Thyroid gland (tissue), 4 donors: ENCODE measurements at regions not wholly inside any gene's neighbourhood (a gene's known extent, or its start where the extent isn't known, plus 50 kb on each side); places are given as distances from the start of the nearest gene placed in this dataset.

ENCODE experiments used
- DNase-seq, 2 donors: peaks; one replicate each; pipeline ENCODE4 v3.0.0-alpha.2; 2019
- H3K27ac ChIP-seq, 3 donors: fragments of 200-600 bp; sonication (generic); 1 replicate in 2 of 3; 2 replicates in 1 of 3; pipeline ENCODE4 v1.5.1; 2016 to 2019; ENCODE audit warnings: mild to moderate bottlenecking in 1 of 3, moderate library complexity in 1 of 3
- H3K27me3 ChIP-seq: fragments of 200-600 bp; sonication (generic); one replicate; pipeline ENCODE4 v1.5.1; 2019
- H3K36me3 ChIP-seq, 2 donors: fragments of 200-600 bp; sonication (generic); one replicate each; pipeline ENCODE4 v1.5.1; 2016 to 2019
- H3K4me1 ChIP-seq, 2 donors: fragments of 200-600 bp; sonication (generic); one replicate each; pipeline ENCODE4 v1.5.1; 2017 to 2019
- H3K4me3 ChIP-seq, 3 donors: fragments of 200-600 bp; sonication (generic); replicated peaks in 1 of 3; 1 replicate in 2 of 3; 2 replicates in 1 of 3; pipeline ENCODE4 v1.5.1; 2016; ENCODE audit warnings: mild to moderate bottlenecking in 1 of 3
- H3K9me3 ChIP-seq: fragments of 200-600 bp; sonication (generic); one replicate; pipeline ENCODE4 v1.5.1; 2017
- POLR2A ChIP-seq, 2 donors: fragments of 450-650 bp; IDR thresholded peaks; one replicate each; pipeline ENCODE4 v1.6.1; 2017; ENCODE audit warnings: antibody characterized with exemption in 2 of 2, mild to moderate bottlenecking in 2 of 2, moderate library complexity in 1 of 2
- WGBS, 2 donors: methylation state at CpG; one replicate each; pipeline ENCODE4 v1.1.5; 2017; 5-methylcytosine and 5-hydroxymethylcytosine counted together
- intact Hi-C: fragments of 100-400 bp; cut with DNase I; formaldehyde crosslinking; loops from one replicate; pipeline ENCODE4 v1.15.1; 2023
- TF ChIP-seq, protein P1 (sequence below), 6 experiments: fragments of 200-600 bp in 3 of 6; fragments of 450-650 bp in 3 of 6; sonication (generic) in 3 of 6; IDR thresholded peaks; one replicate each; pipeline ENCODE4 v1.5.1; 2016 to 2019; ENCODE audit warnings: antibody characterized with exemption in 6 of 6, mild to moderate bottlenecking in 2 of 6, inconsistent platforms in 1 of 6, moderate library complexity in 1 of 6

DNA sequence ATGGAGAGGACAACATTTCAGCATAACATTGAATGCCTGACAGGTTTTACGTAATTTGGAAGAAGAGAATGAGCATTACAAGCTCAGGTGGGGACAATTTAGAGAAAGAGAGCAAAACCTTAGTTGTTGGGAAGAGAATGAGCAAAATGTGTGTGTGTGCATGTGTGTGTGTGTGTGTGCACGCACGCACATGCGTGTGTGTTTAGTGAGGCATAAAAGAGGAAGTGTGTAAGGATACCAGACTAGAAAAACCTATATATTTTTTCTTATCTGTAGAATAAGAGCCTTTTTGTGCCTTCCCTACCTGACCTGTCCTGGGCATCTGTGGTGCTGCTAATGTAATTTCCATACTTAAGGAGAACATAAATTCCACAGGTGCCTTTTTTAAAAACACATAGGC, 99.0 kb upstream of the PLXNA2 start:
- TF ChIP-seq, protein P1, sequence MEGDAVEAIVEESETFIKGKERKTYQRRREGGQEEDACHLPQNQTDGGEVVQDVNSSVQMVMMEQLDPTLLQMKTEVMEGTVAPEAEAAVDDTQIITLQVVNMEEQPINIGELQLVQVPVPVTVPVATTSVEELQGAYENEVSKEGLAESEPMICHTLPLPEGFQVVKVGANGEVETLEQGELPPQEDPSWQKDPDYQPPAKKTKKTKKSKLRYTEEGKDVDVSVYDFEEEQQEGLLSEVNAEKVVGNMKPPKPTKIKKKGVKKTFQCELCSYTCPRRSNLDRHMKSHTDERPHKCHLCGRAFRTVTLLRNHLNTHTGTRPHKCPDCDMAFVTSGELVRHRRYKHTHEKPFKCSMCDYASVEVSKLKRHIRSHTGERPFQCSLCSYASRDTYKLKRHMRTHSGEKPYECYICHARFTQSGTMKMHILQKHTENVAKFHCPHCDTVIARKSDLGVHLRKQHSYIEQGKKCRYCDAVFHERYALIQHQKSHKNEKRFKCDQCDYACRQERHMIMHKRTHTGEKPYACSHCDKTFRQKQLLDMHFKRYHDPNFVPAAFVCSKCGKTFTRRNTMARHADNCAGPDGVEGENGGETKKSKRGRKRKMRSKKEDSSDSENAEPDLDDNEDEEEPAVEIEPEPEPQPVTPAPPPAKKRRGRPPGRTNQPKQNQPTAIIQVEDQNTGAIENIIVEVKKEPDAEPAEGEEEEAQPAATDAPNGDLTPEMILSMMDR (IDR thresholded peaks at IDR 0.05): no peak
- no peak for TF ChIP-seq POLR2A (IDR thresholded peaks at IDR 0.05)
- no peaks in the 10 kb centered on the region for H3K9me3 ChIP-seq
- DNase-seq: no peak
- no peak overlapping the region for H3K4me3 ChIP-seq
- no peaks in the 10 kb centered on the region for H3K27me3 ChIP-seq
- no peaks in the 10 kb centered on the region for H3K36me3 ChIP-seq
- 90% methylated on average over 4 of the region's 4 CpGs for WGBS, 2 donors
- no peaks in the 10 kb centered on the region for H3K4me1 ChIP-seq
- intact Hi-C loops: no loop called here
- no peak overlapping the region for H3K27ac ChIP-seq

DNA sequence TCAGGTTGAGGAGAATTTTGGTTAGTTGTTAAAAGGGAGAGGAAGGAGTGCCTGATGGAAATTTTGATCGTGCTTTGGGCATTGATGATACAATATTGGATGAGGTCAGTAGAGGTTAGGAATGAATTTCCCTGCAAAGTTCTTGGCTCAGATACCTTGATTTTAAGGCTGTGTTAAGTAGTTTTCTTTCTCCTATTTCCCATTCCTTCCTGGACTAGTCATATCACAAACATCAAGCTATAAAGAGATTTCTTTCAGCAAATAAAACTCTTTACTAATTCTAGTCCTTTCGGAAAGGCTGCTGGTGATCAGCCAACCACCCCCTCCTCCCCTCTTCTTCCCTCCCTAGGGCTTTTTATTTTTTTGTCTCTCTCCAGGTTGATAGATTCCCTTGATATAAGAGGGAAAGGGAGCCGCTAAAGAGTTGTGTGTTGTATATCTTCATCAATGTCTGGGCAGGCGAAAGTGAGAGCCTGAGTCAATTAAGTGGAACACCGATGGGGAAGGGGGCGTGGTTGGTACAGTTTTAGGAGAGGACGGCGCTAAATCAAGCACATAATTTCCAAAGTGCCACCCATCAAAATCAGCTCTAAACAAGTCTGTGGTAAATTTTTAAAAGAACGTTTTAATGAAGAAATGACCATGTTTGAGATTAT, 100.1 kb upstream of the PLXNA2 start:
- intact Hi-C loops: no loop called here

DNA sequence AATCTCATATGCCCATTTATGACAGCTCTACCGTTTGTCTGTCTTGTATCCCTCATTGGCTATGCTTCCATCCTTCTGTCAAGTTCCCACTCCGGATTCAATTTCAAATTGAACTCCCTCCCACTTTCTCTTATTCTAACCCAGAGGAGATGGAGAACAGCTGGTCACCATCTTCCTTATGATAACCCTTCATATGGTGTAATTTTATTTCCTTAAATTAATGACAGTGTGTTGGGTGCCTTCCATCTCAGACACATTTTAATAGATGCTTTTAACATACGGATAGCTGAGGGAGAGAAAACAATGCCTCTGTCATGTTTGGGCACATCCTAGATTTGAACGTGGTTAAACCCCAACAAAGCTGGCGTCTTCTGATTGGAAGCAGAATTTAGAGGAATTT, 103.0 kb upstream of the PLXNA2 start:
- no peaks in the 10 kb centered on the region for H3K36me3 ChIP-seq
- no peaks in the 10 kb centered on the region for H3K27me3 ChIP-seq
- no peak for TF ChIP-seq POLR2A (IDR thresholded peaks at IDR 0.05)
- TF ChIP-seq, protein P1 (IDR thresholded peaks at IDR 0.05): no peak
- no peaks in the 10 kb centered on the region for H3K4me1 ChIP-seq
- H3K27ac ChIP-seq: no peak overlapping the region
- H3K4me3 ChIP-seq: no peak overlapping the region
- intact Hi-C loops: no loop called here
- DNase-seq: no peak
- whole genome bisulfite sequencing, 2 donors: 82 to 88% methylated on average over 5 of the region's 5 CpGs
- H3K9me3 ChIP-seq: no peaks in the 10 kb centered on the region

More for the DNA sequence above, 100.1 kb upstream of the PLXNA2 start:
- Histone ChIP-seq H3K9me3 (no peaks in the 10 kb centered on the region), H3K36me3 (no peaks in the 10 kb centered on the region), H3K27ac (no peak overlapping the region), H3K4me1 (no peaks in the 10 kb centered on the region), H3K4me3 (no peak overlapping the region), H3K27me3 (no peaks in the 10 kb centered on the region)
- WGBS, 2 donors: 59 to 63% methylated on average over 9 of the region's 9 CpGs
- TF ChIP-seq, protein P1 (IDR thresholded peaks at IDR 0.05): no peak
- no peak for TF ChIP-seq POLR2A (IDR thresholded peaks at IDR 0.05)
- no peak for DNase-seq

DNA sequence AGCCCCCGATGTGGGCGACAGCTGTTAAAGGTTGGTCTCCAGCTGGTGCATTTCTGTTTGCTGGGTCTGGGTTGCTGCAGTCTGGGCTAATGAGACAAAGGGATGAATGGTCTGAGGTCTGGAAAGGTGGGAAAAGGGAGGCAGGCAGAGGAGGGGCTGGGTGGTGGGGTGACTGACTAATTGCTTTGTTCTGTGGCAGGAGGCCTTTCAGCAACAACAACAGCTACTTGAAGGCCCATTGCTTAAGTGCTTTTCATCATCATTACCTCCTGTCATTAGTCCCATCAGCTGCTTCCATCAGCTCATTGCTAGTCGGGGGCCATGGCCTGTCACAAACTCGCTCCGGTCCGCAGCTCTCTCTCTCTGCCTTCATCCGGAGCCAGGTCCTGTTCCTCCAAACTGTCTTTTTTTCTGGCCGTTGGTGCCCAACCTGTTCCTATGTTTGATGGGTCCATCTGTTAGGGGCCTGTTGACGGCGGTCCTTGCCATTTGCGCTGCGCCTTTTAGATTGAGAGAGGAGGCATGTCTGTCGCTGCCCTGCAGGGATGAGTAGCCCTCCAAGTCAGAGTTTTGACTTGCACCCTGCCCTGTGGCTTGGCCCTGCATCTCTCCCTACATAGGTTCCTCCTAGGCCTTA, 105.6 kb upstream of the PLXNA2 start:
- no peak overlapping the region for H3K27ac ChIP-seq
- TF ChIP-seq POLR2A (IDR thresholded peaks at IDR 0.05): no peak
- TF ChIP-seq, protein P1 (IDR thresholded peaks at IDR 0.05): no peak
- H3K27me3 ChIP-seq: no peaks in the 10 kb centered on the region
- no peaks in the 10 kb centered on the region for H3K9me3 ChIP-seq
- H3K36me3 ChIP-seq: no peaks in the 10 kb centered on the region
- intact Hi-C loops: no loop called here
- no peak for DNase-seq
- WGBS, 2 donors: 81 to 85% methylated on average over 13 of the region's 13 CpGs
- no peaks in the 10 kb centered on the region for H3K4me1 ChIP-seq
- H3K4me3 ChIP-seq: no peak overlapping the region

DNA sequence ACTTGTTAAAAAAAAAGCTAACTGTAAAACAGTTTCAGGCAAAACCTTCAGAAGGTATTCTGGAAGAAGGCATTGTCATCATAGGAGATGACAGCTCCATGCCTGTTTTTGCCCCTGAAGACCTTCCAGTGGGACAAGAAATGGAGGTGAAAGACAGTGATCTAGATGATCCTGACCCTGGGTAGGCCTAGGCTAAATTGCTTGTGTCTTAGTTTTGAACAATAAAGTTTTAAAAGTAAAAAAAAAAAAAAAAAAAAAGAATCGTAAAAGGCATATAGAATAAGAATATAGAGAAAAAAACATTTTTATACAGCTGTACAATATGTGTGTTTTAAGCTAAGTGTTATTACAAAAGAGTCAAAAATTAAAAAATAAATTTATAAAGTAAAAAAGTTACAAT, 106.6 kb upstream of the PLXNA2 start:
- WGBS, 2 donors: 91 to 92% methylated on average over 1 of the region's 1 CpG
- no peak overlapping the region for H3K4me3 ChIP-seq
- no peaks in the 10 kb centered on the region for H3K4me1 ChIP-seq
- no peaks in the 10 kb centered on the region for H3K9me3 ChIP-seq
- no peaks in the 10 kb centered on the region for H3K36me3 ChIP-seq
- DNase-seq: no peak
- intact Hi-C loops: no loop called here
- H3K27ac ChIP-seq: no peak overlapping the region
- no peaks in the 10 kb centered on the region for H3K27me3 ChIP-seq
- TF ChIP-seq, protein P1 (IDR thresholded peaks at IDR 0.05): no peak
- TF ChIP-seq POLR2A (IDR thresholded peaks at IDR 0.05): no peak
